GM12874 (cell line): ENCODE measurements at regions not wholly inside any gene's neighbourhood (a gene's known extent, or its start where the extent isn't known, plus 50 kb on each side); places are given as distances from the start of the nearest gene placed in this dataset.

Experiments used
- CTCF ChIP-seq: IDR thresholded peaks from 2 replicates; pipeline ENCODE4 v1.5.1; 2011; ENCODE audit warnings: low read depth, mild to moderate bottlenecking, control low read depth, low read length, moderate library complexity; ENCODE audit not compliant: insufficient read depth

GRCh38 chr14:104394409-104394851, 185.1 kb upstream of the C14orf180 start:
- TF ChIP-seq CTCF, result no peak

GRCh38 chr14:104395276-104395675, 184.3 kb upstream of the C14orf180 start:
- TF ChIP-seq CTCF, result no peak

GRCh38 chr14:104395941-104396681, 183.5 kb upstream of the C14orf180 start:
- TF ChIP-seq CTCF, result no peak

- TF ChIP-seq CTCF, result no peak
These were observed 182.7 kb upstream of the C14orf180 start for GRCh38 chr14:104396682-104397470.

- no peak for TF ChIP-seq CTCF
These were observed 181.6 kb upstream of the C14orf180 start for GRCh38 chr14:104397956-104398355.

- TF ChIP-seq CTCF, result no peak
These were observed 180.9 kb upstream of the C14orf180 start for GRCh38 chr14:104398656-104399055.

GRCh38 chr14:104399432-104400155, 180.0 kb upstream of the C14orf180 start:
- TF ChIP-seq CTCF, result no peak
